OCI-LY1 (cell line): ENCODE measurements at regions not wholly inside any gene's neighbourhood (a gene's known extent, or its start where the extent isn't known, plus 50 kb on each side); places are given as distances from the start of the nearest gene placed in this dataset.

ENCODE experiments used
- CTCF ChIP-seq: fragments of 200-600 bp; sonication (generic), shearing (Covaris generic); IDR thresholded peaks from 2 replicates; pipeline ENCODE4 v1.5.1; 2017; ENCODE audit warnings: mild to moderate bottlenecking, antibody characterized with exemption, low read length, moderate library complexity, mixed read lengths
- EZH2 ChIP-seq: fragments of 200-600 bp; sonication (generic), shearing (Covaris generic); IDR thresholded peaks from 2 replicates; pipeline ENCODE4 v1.8.0; 2017; ENCODE audit warnings: borderline replicate concordance, mixed run types, mild to moderate bottlenecking, antibody characterized with exemption, low read length, moderate library complexity, mixed read lengths

DNA sequence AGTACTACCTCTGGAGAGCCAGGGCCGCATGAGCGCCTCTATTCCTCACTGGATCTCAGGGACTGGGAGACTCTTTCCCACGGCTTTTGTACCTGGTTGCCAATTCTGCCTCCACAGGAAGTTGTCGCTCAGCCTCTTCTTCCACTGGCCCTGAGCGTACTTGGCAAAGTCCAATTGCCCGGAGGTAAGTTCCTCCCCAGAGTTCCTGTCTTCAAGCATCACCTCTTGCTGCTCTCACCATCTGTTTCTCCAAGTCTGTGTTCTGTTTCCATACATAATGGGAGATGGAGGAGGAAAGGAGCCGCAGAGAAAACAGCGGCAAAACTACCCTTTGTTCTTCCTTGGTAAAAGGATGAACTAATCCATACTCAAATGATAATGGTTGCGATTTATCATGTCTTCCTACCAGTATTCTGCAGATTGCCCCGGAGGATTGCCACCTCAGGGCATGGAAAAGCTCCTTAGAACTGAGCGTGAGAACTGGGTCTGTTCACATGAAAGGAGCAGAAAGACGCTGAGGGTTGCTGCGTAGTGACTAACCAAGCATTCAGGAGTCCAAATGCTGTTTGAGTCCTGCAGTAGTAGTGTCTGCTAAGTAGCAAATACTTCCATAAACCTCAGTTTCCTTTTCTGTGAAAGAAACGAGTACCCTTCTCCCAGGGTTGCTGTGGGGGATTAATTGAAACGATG is 170.2 kb upstream of the GLI3 start:
- TF ChIP-seq CTCF = no peak
- no peak for TF ChIP-seq EZH2
